PC-9 (cell line): ENCODE measurements at regions not wholly inside any gene's neighbourhood (a gene's known extent, or its start where the extent isn't known, plus 50 kb on each side); places are given as distances from the start of the nearest gene placed in this dataset.

Experiments
- BruUV-seq: library from RNA; stranded (reverse); fragments of 400-500 nt; replicated peaks from 2 replicates; lab custom pipeline; 2021; lab: Mats Ljungman, UMichigan
- CTCF ChIA-PET: fragments of 300-600 bp; sonication (Branson Sonifier 250); formaldehyde crosslinking; loops from one replicate; lab custom pipeline; 2022; ENCODE audit warnings: antibody characterized with exemption; lab: Charles Lee
- POLR2A ChIA-PET: fragments of 300-600 bp; sonication (Branson Sonifier 250); formaldehyde crosslinking; loops from one replicate; lab custom pipeline; 2022; ENCODE audit warnings: antibody characterized with exemption; ENCODE audit not compliant: unreplicated experiment; lab: Charles Lee
- DNase-seq, 2 experiments: peaks; one replicate each; pipeline versions ENCODE4 v3.0.0 to v3.0.0-alpha.2; 2015 to 2022; ENCODE audit warnings: mixed read lengths in 1 of 2
- H2AFZ ChIP-seq: fragments of 200-600 bp; sonication (generic); 2 replicates; pipeline ENCODE4 v1.8.1; 2017; ENCODE audit warnings: antibody characterized with exemption
- H3F3A ChIP-seq: fragments of 200-600 bp; sonication (generic); 2 replicates; pipeline ENCODE4 v1.8.1; 2017; ENCODE audit warnings: antibody characterized with exemption, mild to moderate bottlenecking, low read depth; ENCODE audit not compliant: insufficient read depth
- H3K27ac ChIP-seq: fragments of 200-600 bp; sonication (generic); 2 replicates; pipeline ENCODE4 v1.6.1; 2016; ENCODE audit warnings: mixed run types
- H3K27me3 ChIP-seq: fragments of 200-600 bp; sonication (generic); 2 replicates; pipeline ENCODE4 v1.6.1; 2016; ENCODE audit warnings: low read depth, mixed run types; ENCODE audit not compliant: insufficient read depth
- H3K36me3 ChIP-seq: fragments of 200-600 bp; sonication (generic); 2 replicates; pipeline ENCODE4 v1.6.1; 2016; ENCODE audit warnings: low read depth, mixed run types
- H3K4me1 ChIP-seq: fragments of 200-600 bp; sonication (generic); replicated peaks from 2 replicates; pipeline ENCODE4 v1.6.1; 2016; ENCODE audit warnings: mixed run types; ENCODE audit not compliant: insufficient read depth
- H3K4me2 ChIP-seq: fragments of 200-600 bp; sonication (generic); 2 replicates; pipeline ENCODE4 v1.6.1; 2017; ENCODE audit warnings: mixed run types
- H3K4me3 ChIP-seq: fragments of 200-600 bp; sonication (generic); 2 replicates; pipeline ENCODE4 v1.6.1; 2016; ENCODE audit warnings: mixed run types
- H3K79me2 ChIP-seq: fragments of 200-600 bp; sonication (generic); 2 replicates; pipeline ENCODE4 v1.6.1; 2017; ENCODE audit warnings: low read depth, mixed run types
- H3K9me2 ChIP-seq: fragments of 200-600 bp; sonication (generic); 2 replicates; pipeline ENCODE4 v1.8.1; 2017; ENCODE audit warnings: mild to moderate bottlenecking; ENCODE audit not compliant: insufficient read depth
- H3K9me3 ChIP-seq: fragments of 200-600 bp; sonication (generic); 2 replicates; pipeline ENCODE4 v1.8.1; 2016; ENCODE audit warnings: low read depth; ENCODE audit not compliant: insufficient read depth
- H4K20me1 ChIP-seq: fragments of 200-600 bp; sonication (generic); 2 replicates; pipeline ENCODE4 v1.8.1; 2017; ENCODE audit not compliant: insufficient read depth
- EZH2 ChIP-seq: fragments of 200-600 bp; sonication (generic); IDR thresholded peaks from 2 replicates; pipeline ENCODE4 v1.8.0; 2017; ENCODE audit warnings: antibody characterized with exemption, low read depth
- intact Hi-C: fragments of 100-400 bp; cut with micrococcal nuclease; formaldehyde crosslinking; loops from one replicate; pipeline ENCODE4 v1.10.0; 2022; ENCODE audit not compliant: unreplicated experiment
- TF ChIP-seq, protein P1 (sequence below): fragments of 200-600 bp; sonication (generic); conservative IDR thresholded peaks from 2 replicates; pipeline ENCODE4 v1.6.1; 2017; ENCODE audit warnings: mixed run types, antibody characterized with exemption, mild to moderate bottlenecking, moderate library complexity

- no TSS peak for BruUV-seq
- intact Hi-C loops = no loop called here
- H4K20me1 ChIP-seq = no peaks in the 10 kb centered on the region
- no peak overlapping the region for H2AFZ ChIP-seq
- no peaks in the 10 kb centered on the region for H3K4me1 ChIP-seq
- no peaks in the 10 kb centered on the region for H3K9me3 ChIP-seq
- H3K79me2 ChIP-seq = no peaks in the 10 kb centered on the region
- ChIA-PET POLR2A (no interaction called here), CTCF (no interaction called here)
- no peaks in the 10 kb centered on the region for H3F3A ChIP-seq
- H3K36me3 ChIP-seq = no peaks in the 10 kb centered on the region
- no peak overlapping the region for H3K4me3 ChIP-seq
- DNase-seq = no peak
- H3K4me2 ChIP-seq = no peak overlapping the region
- TF ChIP-seq, protein P1, sequence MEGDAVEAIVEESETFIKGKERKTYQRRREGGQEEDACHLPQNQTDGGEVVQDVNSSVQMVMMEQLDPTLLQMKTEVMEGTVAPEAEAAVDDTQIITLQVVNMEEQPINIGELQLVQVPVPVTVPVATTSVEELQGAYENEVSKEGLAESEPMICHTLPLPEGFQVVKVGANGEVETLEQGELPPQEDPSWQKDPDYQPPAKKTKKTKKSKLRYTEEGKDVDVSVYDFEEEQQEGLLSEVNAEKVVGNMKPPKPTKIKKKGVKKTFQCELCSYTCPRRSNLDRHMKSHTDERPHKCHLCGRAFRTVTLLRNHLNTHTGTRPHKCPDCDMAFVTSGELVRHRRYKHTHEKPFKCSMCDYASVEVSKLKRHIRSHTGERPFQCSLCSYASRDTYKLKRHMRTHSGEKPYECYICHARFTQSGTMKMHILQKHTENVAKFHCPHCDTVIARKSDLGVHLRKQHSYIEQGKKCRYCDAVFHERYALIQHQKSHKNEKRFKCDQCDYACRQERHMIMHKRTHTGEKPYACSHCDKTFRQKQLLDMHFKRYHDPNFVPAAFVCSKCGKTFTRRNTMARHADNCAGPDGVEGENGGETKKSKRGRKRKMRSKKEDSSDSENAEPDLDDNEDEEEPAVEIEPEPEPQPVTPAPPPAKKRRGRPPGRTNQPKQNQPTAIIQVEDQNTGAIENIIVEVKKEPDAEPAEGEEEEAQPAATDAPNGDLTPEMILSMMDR = no peak
- TF ChIP-seq EZH2 = no peak
- H3K27ac ChIP-seq = no peak overlapping the region
- H3K27me3 ChIP-seq = no peaks in the 10 kb centered on the region
- H3K9me2 ChIP-seq = no peaks in the 10 kb centered on the region
Observed at GRCh38 chr18:40096675-40097074, 1858.4 kb upstream of the PIK3C3 start.

DNA sequence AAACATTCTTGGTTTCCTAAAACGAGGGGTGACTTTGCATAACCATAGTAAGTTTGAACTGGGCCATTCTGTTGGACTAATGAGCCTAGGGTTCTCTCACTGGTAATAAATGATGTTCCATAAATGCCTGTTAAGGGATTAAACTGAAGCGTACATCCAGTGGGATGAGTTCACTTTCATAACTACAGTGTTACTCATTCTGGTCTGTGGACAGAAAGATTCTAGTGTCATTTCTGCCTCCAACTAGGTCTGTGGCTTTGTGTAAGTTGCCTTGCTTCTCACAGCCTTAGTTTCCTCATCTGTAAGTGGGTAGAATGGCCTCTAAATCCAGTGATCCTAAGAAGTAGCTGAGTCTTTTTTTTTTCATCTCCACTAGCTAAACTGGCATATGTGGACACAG is 1860.6 kb upstream of the PIK3C3 start:
- H3F3A ChIP-seq = no peaks in the 10 kb centered on the region
- H3K4me2 ChIP-seq = no peak overlapping the region
- DNase-seq = no peak
- no peaks in the 10 kb centered on the region for H3K36me3 ChIP-seq
- no peaks in the 10 kb centered on the region for H3K79me2 ChIP-seq
- no peak overlapping the region for H2AFZ ChIP-seq
- ChIA-PET CTCF (no interaction called here), POLR2A (no interaction called here)
- BruUV-seq = no TSS peak
- H3K27me3 ChIP-seq = no peaks in the 10 kb centered on the region
- intact Hi-C loops = no loop called here
- H3K4me3 ChIP-seq = no peak overlapping the region
- no peak overlapping the region for H3K27ac ChIP-seq
- no peaks in the 10 kb centered on the region for H3K9me3 ChIP-seq
- H3K9me2 ChIP-seq = no peaks in the 10 kb centered on the region
- H3K4me1 ChIP-seq = no peaks in the 10 kb centered on the region
- no peaks in the 10 kb centered on the region for H4K20me1 ChIP-seq
- TF ChIP-seq, protein P1 = no peak
- TF ChIP-seq EZH2 = no peak

GRCh38 chr18:40088130-40088529 is 1866.9 kb upstream of the PIK3C3 start:
- Histone ChIP-seq H3K4me3 (no peak overlapping the region), H3K4me2 (no peak overlapping the region), H3K27ac (no peak overlapping the region), H4K20me1 (no peaks in the 10 kb centered on the region), H2AFZ (no peak overlapping the region), H3F3A (no peaks in the 10 kb centered on the region), H3K9me2 (no peaks in the 10 kb centered on the region), H3K9me3 (no peaks in the 10 kb centered on the region), H3K36me3 (no peaks in the 10 kb centered on the region), H3K79me2 (no peaks in the 10 kb centered on the region), H3K4me1 (no peaks in the 10 kb centered on the region), H3K27me3 (no peaks in the 10 kb centered on the region)
- TF ChIP-seq, protein P1 = no peak
- no peak for TF ChIP-seq EZH2
- no peak for DNase-seq
- ChIA-PET CTCF (no interaction called here), POLR2A (no interaction called here)
- intact Hi-C loops = no loop called here
- BruUV-seq = no TSS peak
